IMR-90 (cell line): ENCODE measurements at regions not wholly inside any gene's neighbourhood (a gene's known extent, or its start where the extent isn't known, plus 50 kb on each side); places are given as distances from the start of the nearest gene placed in this dataset.

Source experiments
- ATAC-seq: fragments of 200-7000 bp; cut with Tn5 transposase; 2 replicates; pipeline ENCODE4 v1.9.1; 2020; ENCODE audit warnings: low read depth, mild to moderate bottlenecking, moderate library complexity
- BruUV-seq: library from RNA; stranded (reverse); fragments of 400-500 nt; replicated peaks from 2 replicates; lab custom pipeline; 2021; lab: Mats Ljungman, UMichigan
- CTCF ChIA-PET: fragments of 300-600 bp; formaldehyde crosslinking; extraction: SDS; loops from one replicate; lab custom pipeline; 2021; ENCODE audit warnings: antibody characterized with exemption; lab: Yijun Ruan, JAX
- POLR2A ChIA-PET: fragments of 300-600 bp; sonication (Branson Sonifier 250); formaldehyde crosslinking; loops from one replicate; lab custom pipeline; 2022; ENCODE audit warnings: antibody characterized with exemption; ENCODE audit not compliant: unreplicated experiment; lab: Charles Lee
- DNase-seq: peaks from one replicate; pipeline ENCODE4 v3.0.0; 2013
- H2AFZ ChIP-seq: replicated peaks from 2 replicates; pipeline ENCODE3; 2013; ENCODE audit warnings: low read length, mild to moderate bottlenecking; ENCODE audit not compliant: poor library complexity
- H2AK5ac ChIP-seq: 2 replicates; pipeline ENCODE4 v1.6.1; 2013; ENCODE audit warnings: low read depth, low read length, inconsistent platforms
- H2AK9ac ChIP-seq: replicated peaks from 2 replicates; pipeline ENCODE3; 2013; ENCODE audit warnings: mild to moderate bottlenecking, low read depth, low read length, moderate library complexity; ENCODE audit not compliant: poor library complexity
- H2BK120ac ChIP-seq: 2 replicates; pipeline ENCODE4 v1.6.1; 2013; ENCODE audit warnings: low read depth, low read length, inconsistent platforms
- H2BK15ac ChIP-seq: 3 replicates; pipeline ENCODE4 v1.6.1; 2013; ENCODE audit warnings: low read depth, low read length, inconsistent platforms
- H2BK20ac ChIP-seq: 2 replicates; pipeline ENCODE4 v1.6.1; 2013; ENCODE audit warnings: low read depth, mild to moderate bottlenecking, inconsistent platforms, low read length, moderate library complexity
- H2BK5ac ChIP-seq: 2 replicates; pipeline ENCODE4 v1.6.1; 2013; ENCODE audit warnings: mild to moderate bottlenecking, low read depth, low read length, inconsistent platforms; ENCODE audit not compliant: poor library complexity, severe bottlenecking
- H3K14ac ChIP-seq: replicated peaks from 2 replicates; pipeline ENCODE4 v1.6.1; 2013; ENCODE audit warnings: low read depth, low read length, inconsistent platforms
- H3K18ac ChIP-seq: 2 replicates; pipeline ENCODE4 v1.6.1; 2013; ENCODE audit warnings: low read depth, low read length, control low read depth
- H3K23ac ChIP-seq: 2 replicates; pipeline ENCODE4 v1.6.1; 2013; ENCODE audit warnings: low read depth, low read length, inconsistent platforms
- H3K27ac ChIP-seq: 2 replicates; pipeline ENCODE4 v1.5.1; 2013; ENCODE audit warnings: mild to moderate bottlenecking, control low read depth, low read length; ENCODE audit not compliant: insufficient read depth
- H3K27me3 ChIP-seq: 2 replicates; pipeline ENCODE4 v1.6.1; 2013; ENCODE audit warnings: low read length; ENCODE audit not compliant: control insufficient read depth, insufficient read depth
- H3K36me3 ChIP-seq: 2 replicates; pipeline ENCODE4 v1.6.1; 2013; ENCODE audit warnings: low read length, mixed read lengths; ENCODE audit not compliant: control insufficient read depth, insufficient read depth
- H3K4ac ChIP-seq: 2 replicates; pipeline ENCODE4 v1.6.1; 2013; ENCODE audit warnings: low read depth, low read length, inconsistent platforms
- H3K4me1 ChIP-seq: 2 replicates; pipeline ENCODE4 v1.6.1; 2013; ENCODE audit warnings: low read length, mixed read lengths; ENCODE audit not compliant: control insufficient read depth, insufficient read depth
- H3K4me2 ChIP-seq: 2 replicates; pipeline ENCODE4 v1.6.1; 2013; ENCODE audit warnings: low read depth, mild to moderate bottlenecking, control low read depth, low read length, moderate library complexity
- H3K4me3 ChIP-seq: 2 replicates; pipeline ENCODE4 v1.5.1; 2013; ENCODE audit warnings: low read depth, mild to moderate bottlenecking, control low read depth, low read length, moderate library complexity; ENCODE audit not compliant: insufficient read depth
- H3K56ac ChIP-seq: 2 replicates; pipeline ENCODE4 v1.6.1; 2013; ENCODE audit warnings: low read length, inconsistent platforms; ENCODE audit not compliant: insufficient read depth; ENCODE audit errors: extremely low read depth
- H3K79me1 ChIP-seq, 2 experiments: 2 replicates each; pipeline ENCODE4 v1.6.1; 2013; ENCODE audit warnings: low read length in 2 of 2, inconsistent platforms in 1 of 2, low read depth in 1 of 2
- H3K9ac ChIP-seq: 2 replicates; pipeline ENCODE4 v1.6.1; 2013; ENCODE audit warnings: low read depth, low read length, control low read depth
- H3K9me1 ChIP-seq: 2 replicates; pipeline ENCODE4 v1.6.1; 2013; ENCODE audit warnings: low read length, inconsistent platforms; ENCODE audit not compliant: insufficient read depth
- H3K9me3 ChIP-seq: 2 replicates; pipeline ENCODE4 v1.6.1; 2013; ENCODE audit warnings: low read length; ENCODE audit not compliant: control insufficient read depth, insufficient read depth
- H4K20me1 ChIP-seq: 2 replicates; pipeline ENCODE4 v1.6.1; 2013; ENCODE audit warnings: low read length, inconsistent platforms; ENCODE audit not compliant: insufficient read depth
- H4K5ac ChIP-seq: 2 replicates; pipeline ENCODE4 v1.6.1; 2013; ENCODE audit warnings: mild to moderate bottlenecking, low read depth, low read length, control low read depth
- H4K8ac ChIP-seq, 2 experiments: 2 replicates each; pipeline ENCODE4 v1.6.1; 2013; ENCODE audit warnings: low read depth in 2 of 2, low read length in 2 of 2, control low read depth in 1 of 2, inconsistent platforms in 1 of 2
- H4K91ac ChIP-seq: 2 replicates; pipeline ENCODE4 v1.6.1; 2013; ENCODE audit warnings: low read depth, low read length, inconsistent platforms; ENCODE audit not compliant: insufficient read depth
- BHLHE40 ChIP-seq: fragments of 150-350 bp; IDR thresholded peaks from 2 replicates; pipeline ENCODE4 v1.6.1; 2016; ENCODE audit warnings: mild to moderate bottlenecking, low read depth, low read length
- CEBPB ChIP-seq: IDR thresholded peaks from 2 replicates; pipeline ENCODE4 v1.6.1; 2012; ENCODE audit warnings: low read depth, low read length, improper control_type of control experiment
- CHD1 ChIP-seq: IDR thresholded peaks from 2 replicates; pipeline ENCODE4 v1.6.1; 2012; ENCODE audit warnings: low read depth, low read length, improper control_type of control experiment
- CTCF ChIP-seq: conservative IDR thresholded peaks from 2 replicates; pipeline ENCODE4 v1.5.1; 2012; ENCODE audit warnings: mild to moderate bottlenecking, low read depth, low read length, improper control_type of control experiment
- ELK1 ChIP-seq: fragments of 150-350 bp; IDR thresholded peaks from 2 replicates; pipeline ENCODE4 v1.6.1; 2016; ENCODE audit warnings: low read depth, mild to moderate bottlenecking, low read length, moderate library complexity, borderline replicate concordance
- MAFK ChIP-seq: IDR thresholded peaks from 2 replicates; pipeline ENCODE4 v1.6.1; 2012; ENCODE audit warnings: low read depth, low read length, improper control_type of control experiment
- MAZ ChIP-seq: IDR thresholded peaks from 2 replicates; pipeline ENCODE4 v1.6.1; 2012; ENCODE audit warnings: low read depth, mild to moderate bottlenecking, low read length, improper control_type of control experiment, moderate library complexity, borderline replicate concordance
- MXI1 ChIP-seq: IDR thresholded peaks from 2 replicates; pipeline ENCODE4 v1.6.1; 2012; ENCODE audit warnings: low read depth, mild to moderate bottlenecking, low read length, moderate library complexity, borderline replicate concordance
- NFE2L2 ChIP-seq: fragments of 150-350 bp; IDR thresholded peaks from 2 replicates; pipeline ENCODE4 v1.6.1; 2016; ENCODE audit warnings: low read depth, mild to moderate bottlenecking, low read length
- POLR2A ChIP-seq: IDR thresholded peaks from 2 replicates; pipeline ENCODE4 v1.6.1; 2012; ENCODE audit warnings: mild to moderate bottlenecking, low read depth, low read length
- RAD21 ChIP-seq: IDR thresholded peaks from 2 replicates; pipeline ENCODE4 v1.6.1; 2012; ENCODE audit warnings: low read length, improper control_type of control experiment
- RCOR1 ChIP-seq: IDR thresholded peaks from 2 replicates; pipeline ENCODE4 v1.6.1; 2012; ENCODE audit warnings: mild to moderate bottlenecking, low read length, improper control_type of control experiment; ENCODE audit not compliant: insufficient replicate concordance
- RFX5 ChIP-seq: IDR thresholded peaks from 2 replicates; pipeline ENCODE4 v1.8.0; 2012; ENCODE audit warnings: low read depth, mild to moderate bottlenecking, low read length, moderate library complexity
- USF2 ChIP-seq: fragments of 150-350 bp; IDR thresholded peaks from 2 replicates; pipeline ENCODE4 v1.6.1; 2017; ENCODE audit warnings: mild to moderate bottlenecking, antibody characterized with exemption, low read length, low read depth
- WGBS, 2 experiments: methylation state at CpG; one replicate each; pipeline versions ENCODE4 v1.1.5 to v1.1.7; 2013; ENCODE audit warnings: missing lambda C conversion rate in 2 of 2; ENCODE audit not compliant: insufficient read length in 1 of 2; ENCODE audit errors: extremely low coverage in 2 of 2; 5-methylcytosine and 5-hydroxymethylcytosine counted together
- dilution Hi-C: fragments of 300-500 bp; cut with HindIII; formaldehyde crosslinking; loops from one replicate; pipeline ENCODE4 v1.14.3; 2018; ENCODE audit warnings: low sequenced_read_pairs; ENCODE audit not compliant: unreplicated experiment
- in situ Hi-C: fragments of 300-500 bp; cut with MboI; formaldehyde crosslinking; loops from 3 replicates; pipeline ENCODE4 v1.14.3; 2019; ENCODE audit warnings: low sequenced_read_pairs, inconsistent platforms, mixed read lengths
- intact Hi-C: fragments of 100-400 bp; cut with micrococcal nuclease; formaldehyde crosslinking; loops from 2 replicates; pipeline ENCODE4 v1.10.0; 2022

GRCh38 chr3:107309312-107309711 is 67.9 kb upstream of the CCDC54 start:
- Histone ChIP-seq H3K4me1 (no peaks in the 10 kb centered on the region), H3K4me3 (no peak overlapping the region), H3K79me1 (no peaks in the 10 kb centered on the region), H3K18ac (no peak overlapping the region), H4K5ac (no peak overlapping the region), H4K91ac (no peak overlapping the region), H3K27me3 (peaks cover 5% of the 10 kb centered on the region), H2AK5ac (no peak overlapping the region), H3K27ac (no peak overlapping the region), H3K4ac (no peak overlapping the region), H3K23ac (no peak overlapping the region), H4K20me1 (no peaks in the 10 kb centered on the region), H3K56ac (no peak overlapping the region), H3K14ac (no peak overlapping the region), H2BK120ac (no peak overlapping the region), H2AK9ac (no peak overlapping the region), H3K4me2 (no peak overlapping the region), H4K8ac (no peak overlapping the region), H2AFZ (no peak overlapping the region), H2BK15ac (no peak overlapping the region), H3K9ac (no peak overlapping the region), H2BK20ac (no peak overlapping the region), H2BK5ac (no peak overlapping the region), H3K36me3 (no peaks in the 10 kb centered on the region), H3K9me1 (no peaks in the 10 kb centered on the region), H3K9me3 (no peaks in the 10 kb centered on the region)
- CTCF ChIA-PET = no interaction called here
- no CpG with 5 or more reads among the region's 1 CpG for WGBS, 2 experiments
- intact Hi-C loops = no loop called here
- dilution Hi-C loops = no loop called here
- BruUV-seq = no TSS peak
- POLR2A ChIA-PET = no interaction called here
- TF ChIP-seq USF2 (no peak), CHD1 (no peak), MAZ (no peak), NFE2L2 (no peak), RAD21 (no peak), RFX5 (no peak), RCOR1 (no peak), MAFK (no peak), ELK1 (no peak), POLR2A (no peak), BHLHE40 (no peak), CTCF (no peak), MXI1 (no peak), CEBPB (no peak)
- DNase-seq (no peak), ATAC-seq (no peak)
- in situ Hi-C loops = no loop called here
